SKM-1 (cell line): ENCODE measurements at regions not wholly inside any gene's neighbourhood (a gene's known extent, or its start where the extent isn't known, plus 50 kb on each side); places are given as distances from the start of the nearest gene placed in this dataset.
A peak's percentile ranks its signal among the peaks of the same experiment; 100 is the strongest.

Experiments
- DNase-seq: peaks from one replicate; lab custom pipeline; 2025; ENCODE audit not compliant: unreplicated experiment; lab: John Stamatoyannopoulos, UW

DNA sequence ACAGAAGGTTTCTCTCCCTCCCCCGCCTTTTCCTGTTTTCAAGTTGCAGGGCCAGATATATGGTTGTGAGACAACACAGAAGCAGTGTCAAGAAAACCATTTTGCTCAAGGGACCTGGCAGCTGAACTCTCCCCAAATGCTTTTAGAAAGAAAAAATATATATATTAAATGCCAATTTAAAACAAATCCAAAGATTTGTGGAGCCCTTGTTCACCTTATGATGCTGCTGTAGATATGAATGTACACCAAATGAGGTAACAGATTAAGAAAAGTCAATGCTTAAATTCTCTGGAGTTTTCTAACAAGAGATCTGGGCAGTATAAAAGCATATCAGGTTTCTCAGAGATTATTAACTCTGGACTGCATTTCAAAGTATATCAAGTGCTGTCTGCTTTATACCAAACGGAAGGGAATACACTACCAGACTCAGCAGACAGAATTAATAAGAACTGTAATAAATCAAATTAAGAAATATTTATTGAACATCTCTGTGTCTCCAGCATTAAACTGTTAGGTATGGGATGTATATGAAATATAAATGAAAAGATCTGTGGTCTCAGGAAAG, 357.5 kb downstream of the HDGFL1 start:
- DNase-seq, result no peak

DNA sequence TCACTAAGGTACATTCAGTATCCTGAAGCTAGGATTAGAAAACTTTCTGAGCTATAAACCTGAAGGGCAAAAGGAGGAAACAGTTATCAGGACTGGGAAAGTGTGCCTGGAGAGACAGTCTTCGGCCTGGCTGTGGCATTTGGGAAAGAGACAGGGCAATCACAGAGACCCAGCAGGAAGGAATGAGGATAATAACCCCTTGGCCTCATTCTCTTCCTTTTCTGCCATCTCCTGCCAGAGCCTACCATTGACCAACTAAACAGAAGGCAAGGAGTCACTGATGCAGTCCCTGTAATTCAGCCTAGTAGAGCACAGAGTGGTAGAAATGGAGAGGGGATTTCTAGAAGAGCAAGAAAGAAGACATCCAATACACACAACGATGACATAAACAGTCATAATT, 359.4 kb downstream of the HDGFL1 start:
- no peak for DNase-seq

GRCh38 chr6:22929311-22929985, 360.1 kb downstream of the HDGFL1 start:
- DNase-seq, result peak; percentile 15

- DNase-seq, result no peak
Observed at GRCh38 chr6:22940581-22941290, 371.4 kb downstream of the HDGFL1 start.

DNA sequence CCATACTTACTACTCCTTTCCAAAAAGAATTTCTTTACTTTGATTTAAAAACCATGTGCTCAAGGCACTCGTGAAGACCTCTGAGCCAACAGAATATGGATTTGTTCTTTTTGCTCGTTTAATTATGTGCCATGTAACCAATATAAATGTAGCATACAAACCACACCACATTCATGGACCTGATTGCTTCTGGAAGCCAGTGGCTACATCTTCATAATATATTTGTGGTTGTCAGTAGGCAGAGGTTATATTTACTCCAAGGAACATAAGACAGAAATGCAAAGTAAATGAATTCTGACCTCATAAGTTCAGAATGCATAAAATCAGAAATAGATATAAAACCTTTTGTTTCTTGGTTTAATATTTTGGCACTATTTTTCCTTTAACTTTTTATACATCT, 373.0 kb downstream of the HDGFL1 start:
- no peak for DNase-seq

GRCh38 chr6:22943327-22943726, 374.0 kb downstream of the HDGFL1 start:
- DNase-seq, result no peak

- DNase-seq, result no peak
Observed at GRCh38 chr6:22949967-22950366, 380.6 kb downstream of the HDGFL1 start.

GRCh38 chr6:22952097-22952496, 382.7 kb downstream of the HDGFL1 start:
- DNase-seq, result no peak

DNA sequence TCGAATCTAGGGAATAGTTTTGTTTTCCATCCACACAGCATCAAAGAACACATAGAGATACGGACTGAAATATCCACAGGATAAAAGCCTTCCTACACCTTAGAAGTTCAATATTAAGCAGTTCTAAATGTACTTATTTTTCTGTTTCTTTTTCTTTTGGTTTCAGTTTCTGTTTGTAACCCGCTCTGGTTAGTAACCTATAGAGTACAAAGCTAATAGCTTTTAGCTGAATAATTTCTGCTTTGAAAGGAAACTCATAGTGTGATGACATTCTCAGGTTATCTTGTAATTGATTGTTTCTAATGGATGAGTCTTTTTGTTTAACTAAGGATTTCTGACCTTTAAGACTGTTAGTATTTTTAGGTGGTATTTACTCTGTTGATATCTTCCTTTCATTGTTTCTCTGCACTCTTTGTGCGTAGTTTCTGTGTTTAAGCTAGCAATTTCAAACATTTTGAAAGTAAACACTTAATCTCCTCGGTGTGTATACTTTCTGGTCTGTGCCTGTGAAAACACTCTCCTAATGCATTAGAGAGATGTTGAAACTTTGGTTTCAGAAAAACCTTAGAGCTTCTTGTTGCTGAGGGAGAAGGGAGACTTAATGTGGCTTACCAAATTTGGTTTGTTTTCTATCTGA, 385.5 kb downstream of the HDGFL1 start:
- DNase-seq, result no peak

DNA sequence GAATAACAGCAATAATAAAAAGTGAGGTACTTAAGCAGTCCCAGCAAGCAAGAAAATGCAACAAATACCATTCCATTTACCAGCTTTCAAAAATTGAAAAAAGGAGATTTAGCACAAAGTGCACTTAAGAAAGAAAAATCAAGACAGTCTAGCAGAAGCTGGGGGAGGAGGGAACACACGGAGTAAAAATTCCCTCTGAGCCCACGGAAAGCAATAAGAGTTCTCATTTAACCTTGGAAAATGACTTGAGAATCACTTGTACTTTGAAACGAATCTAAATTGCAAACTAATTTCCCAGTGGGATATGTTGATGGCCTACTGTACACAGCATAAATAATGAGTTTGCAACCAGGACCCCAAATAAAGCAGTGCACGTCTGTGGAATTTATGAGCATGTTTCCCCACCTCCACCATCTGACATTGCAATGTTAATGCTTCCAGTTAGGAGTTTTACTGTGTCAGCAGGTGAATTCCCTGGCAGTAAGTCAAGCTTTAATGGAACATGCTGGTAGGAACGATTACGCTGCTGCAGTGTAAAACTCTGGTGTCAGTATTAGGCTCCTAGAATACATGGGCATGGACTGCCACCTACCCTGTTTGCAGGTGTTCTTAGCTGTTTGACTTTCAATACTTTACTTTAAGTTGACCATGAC, 386.8 kb downstream of the HDGFL1 start:
- no peak for DNase-seq

GRCh38 chr6:22958677-22959076, 389.3 kb downstream of the HDGFL1 start:
- DNase-seq, result no peak

GRCh38 chr6:22959571-22959970, 390.2 kb downstream of the HDGFL1 start:
- no peak for DNase-seq

DNA sequence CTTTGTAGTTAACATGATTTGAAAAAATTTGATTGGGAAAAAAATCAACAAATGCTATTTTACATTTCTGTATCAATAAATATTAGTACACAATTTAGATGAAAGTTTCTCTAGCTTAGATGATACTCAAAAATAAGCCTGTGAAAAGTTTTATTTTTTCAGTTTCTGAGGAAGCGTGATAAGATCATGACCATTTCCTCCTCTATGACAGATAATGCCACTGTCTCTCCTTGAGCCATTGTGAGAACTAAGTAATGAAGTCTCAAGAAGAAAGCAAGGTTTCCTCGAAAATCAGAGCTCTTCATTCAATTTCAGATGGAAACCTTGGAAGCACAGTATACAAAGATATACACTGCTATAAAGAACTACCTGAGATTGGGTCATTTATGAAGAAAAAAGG, 395.0 kb downstream of the HDGFL1 start:
- no peak for DNase-seq

DNA sequence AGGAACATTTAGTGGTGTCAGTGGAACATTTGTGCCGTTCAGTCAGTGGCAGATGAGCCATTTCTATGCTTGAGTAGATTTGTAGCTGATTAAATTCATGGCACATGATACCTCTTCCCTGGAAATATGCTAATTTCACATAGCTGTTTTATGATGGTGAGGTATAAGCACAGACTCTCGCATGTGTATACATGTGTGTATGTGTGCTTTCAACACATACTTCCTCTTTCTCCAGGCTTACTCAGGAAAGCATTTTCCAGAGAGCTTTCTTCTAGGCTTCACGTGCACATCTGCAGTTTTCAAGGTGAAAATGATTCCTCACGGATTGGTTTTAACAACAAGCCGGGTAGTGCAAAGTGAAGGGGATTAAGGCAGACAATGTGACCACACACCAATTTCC, 396.5 kb downstream of the HDGFL1 start:
- no peak for DNase-seq

- no peak for DNase-seq
Observed at GRCh38 chr6:22966691-22967422, 397.5 kb downstream of the HDGFL1 start.

DNA sequence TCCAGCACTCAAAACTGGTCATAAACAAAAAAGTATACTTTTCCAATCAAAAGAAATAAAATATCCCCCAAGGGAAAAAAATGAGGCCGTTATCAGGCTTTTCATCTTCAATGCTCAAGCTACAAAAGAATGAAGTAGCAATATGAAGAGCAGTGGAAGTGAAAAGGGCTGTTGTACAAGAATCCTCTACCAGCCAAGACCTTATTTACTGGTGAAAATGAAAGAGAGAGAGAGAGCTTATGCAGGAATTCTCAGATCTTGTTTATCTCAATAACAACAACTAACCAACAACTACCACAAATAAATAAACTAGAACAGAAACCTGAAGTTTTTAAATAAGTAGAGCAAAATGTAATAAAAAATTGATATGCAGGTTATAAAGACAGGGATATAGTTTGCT, 400.6 kb downstream of the HDGFL1 start:
- no peak for DNase-seq

DNA sequence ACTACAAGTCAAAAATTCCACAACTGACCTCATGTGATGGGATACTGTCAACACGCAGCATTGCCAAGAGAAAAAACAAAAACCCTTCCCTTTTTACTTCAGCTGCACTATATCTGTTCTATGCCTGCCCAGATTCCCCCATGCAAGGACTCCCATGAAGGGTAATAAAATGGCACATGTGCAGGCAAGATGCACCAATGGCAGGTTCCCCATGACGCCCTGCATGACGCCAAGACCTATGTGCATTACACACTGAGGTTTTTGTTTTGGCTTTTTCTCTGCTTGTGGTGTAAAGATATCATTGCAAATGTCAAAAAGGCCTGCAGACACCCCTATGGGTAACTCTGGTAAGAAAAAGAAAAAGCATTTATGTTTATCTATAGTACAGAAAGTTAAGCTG, 403.4 kb downstream of the HDGFL1 start:
- no peak for DNase-seq

DNA sequence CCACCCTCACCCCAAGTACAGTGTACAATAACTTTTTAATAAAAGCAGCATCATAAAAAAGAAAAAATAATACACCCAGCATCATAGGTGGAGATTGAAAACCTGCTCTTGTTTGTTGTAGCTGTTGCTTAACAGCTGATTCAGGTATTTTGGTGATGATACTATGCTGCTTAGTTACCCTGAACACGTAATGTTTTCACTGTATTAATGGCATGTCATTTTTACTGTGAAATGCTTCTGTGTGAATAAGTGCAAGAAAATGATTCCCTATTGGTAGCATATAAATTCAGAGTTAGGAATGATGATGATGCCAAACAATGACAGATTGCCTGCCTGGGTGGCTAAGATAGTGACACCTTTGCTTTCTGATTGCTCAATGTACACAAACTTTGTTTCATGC, 405.7 kb downstream of the HDGFL1 start:
- no peak for DNase-seq

GRCh38 chr6:22980446-22980845, 411.1 kb downstream of the HDGFL1 start:
- DNase-seq, result no peak

DNA sequence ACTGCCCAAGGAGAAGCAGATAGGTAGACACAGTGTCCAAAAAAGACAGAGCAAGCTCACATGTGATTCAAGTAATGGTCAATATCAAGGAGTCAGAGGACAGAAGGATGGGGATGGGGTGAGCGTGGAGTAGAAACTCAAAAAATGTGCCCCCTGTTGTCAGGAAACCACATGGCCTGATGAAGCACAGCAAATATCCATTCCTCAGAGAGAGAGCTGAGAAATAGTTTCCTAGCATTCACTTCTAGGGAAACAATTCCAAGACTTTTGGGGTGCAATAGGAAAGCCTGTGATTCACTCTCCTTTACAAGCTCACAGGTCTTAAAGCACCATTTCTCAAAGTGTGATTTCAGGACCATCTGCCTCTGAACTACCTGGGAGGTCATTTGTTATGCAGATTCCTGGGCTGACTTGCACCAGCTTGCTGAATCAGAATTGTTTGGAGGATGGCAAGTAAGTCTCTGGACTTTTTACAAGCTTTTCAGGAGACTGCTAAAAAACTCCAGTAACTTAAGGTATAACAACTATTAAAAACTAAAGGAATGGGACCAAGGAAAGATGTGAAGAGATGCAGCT, 432.8 kb downstream of the HDGFL1 start:
- no peak for DNase-seq
